ENCODE measurements at regions not wholly inside any gene's neighbourhood (a gene's known extent, or its start where the extent isn't known, plus 50 kb on each side); places are given as distances from the start of the nearest gene placed in this dataset.
"Not testable (repeated sequence)": the region's sequence is repeated elsewhere in the genome, so short reads cannot be mapped to it uniquely, and the experiment has no call there.

DNA sequence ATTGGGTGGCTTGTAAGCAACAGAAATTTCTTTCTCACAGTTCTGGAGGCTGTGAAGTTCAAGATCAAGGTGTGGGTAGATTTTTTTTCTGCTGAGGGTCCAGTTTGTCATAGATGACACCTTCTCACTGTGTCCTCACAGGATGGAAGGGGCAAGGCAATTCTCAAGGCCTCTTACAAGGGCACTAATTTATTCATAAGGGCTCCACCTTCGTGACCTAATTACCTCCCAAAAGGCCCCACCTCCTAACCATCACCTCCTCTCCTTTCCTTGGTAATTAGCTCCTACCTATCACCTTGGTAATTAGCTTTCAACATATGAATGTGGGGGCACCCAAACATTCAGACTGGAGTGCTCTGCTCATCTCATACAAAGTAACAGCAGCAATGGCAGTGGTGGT, 92.3 kb upstream of the CD44 start:
- no peak for DNase-seq (ENCODE audit: low spot score)

DNA sequence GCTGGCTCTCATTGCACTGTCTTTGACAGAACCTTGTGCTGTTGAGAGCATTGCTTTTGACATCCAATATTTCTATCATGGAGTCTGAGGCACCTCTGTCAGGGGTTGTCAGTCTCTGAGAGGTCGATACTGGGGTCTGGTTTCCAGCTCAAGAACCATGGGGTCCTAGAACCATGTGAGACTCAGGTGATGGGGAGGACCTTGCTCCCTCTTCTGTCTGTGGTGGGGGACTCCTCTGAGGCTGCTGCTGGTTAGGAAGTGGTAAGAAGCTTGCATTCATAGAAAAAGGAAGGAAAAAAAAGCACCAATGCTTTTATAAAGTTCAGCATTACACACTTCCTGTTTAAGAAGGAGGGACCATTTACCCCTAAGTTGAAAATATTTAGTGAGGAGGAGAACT, 91.8 kb upstream of the CD44 start:
- no peak for DNase-seq (ENCODE audit: low spot score)

DNA sequence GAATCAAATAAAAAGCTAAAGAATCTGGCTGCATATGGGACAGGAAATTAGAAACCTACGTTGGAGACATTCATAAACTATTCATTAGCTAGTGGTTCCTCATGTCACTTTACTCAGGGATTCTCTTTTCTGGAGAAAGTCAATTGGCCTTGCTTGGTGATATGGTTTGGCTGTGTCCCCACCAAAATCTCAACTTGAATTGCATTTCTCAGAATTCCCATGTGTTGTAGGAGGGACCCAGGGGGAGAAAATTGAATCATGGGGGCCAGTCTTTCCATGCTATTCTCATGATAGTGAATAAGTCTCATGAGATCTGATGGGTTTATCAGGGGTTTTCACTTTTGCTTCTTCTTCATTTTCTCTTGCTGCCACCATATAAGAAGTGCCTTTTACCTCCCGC, 91.2 kb upstream of the CD44 start:
- no peak for DNase-seq (ENCODE audit: low spot score)

DNA sequence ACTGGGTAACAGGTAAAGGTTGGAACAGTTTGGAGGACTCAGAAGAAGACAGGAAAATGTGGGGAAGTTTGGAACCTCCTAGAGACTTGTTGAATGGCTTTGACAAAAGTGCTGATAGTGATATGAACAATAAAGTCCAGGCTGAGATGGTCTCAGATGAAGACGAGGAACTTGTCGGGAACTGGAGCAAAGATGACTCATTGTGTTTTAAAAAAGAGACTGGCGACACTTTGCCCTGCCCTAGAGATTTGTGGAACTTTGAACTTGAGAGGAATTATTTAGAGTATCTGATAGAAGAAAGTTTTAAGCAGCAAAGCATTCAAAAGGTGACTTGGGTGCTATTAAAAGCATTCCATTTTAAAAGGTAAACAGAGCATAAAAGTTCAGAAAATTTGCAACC, 90.6 kb upstream of the CD44 start:
- not testable (repeated sequence) for DNase-seq (ENCODE audit: low spot score)

DNA sequence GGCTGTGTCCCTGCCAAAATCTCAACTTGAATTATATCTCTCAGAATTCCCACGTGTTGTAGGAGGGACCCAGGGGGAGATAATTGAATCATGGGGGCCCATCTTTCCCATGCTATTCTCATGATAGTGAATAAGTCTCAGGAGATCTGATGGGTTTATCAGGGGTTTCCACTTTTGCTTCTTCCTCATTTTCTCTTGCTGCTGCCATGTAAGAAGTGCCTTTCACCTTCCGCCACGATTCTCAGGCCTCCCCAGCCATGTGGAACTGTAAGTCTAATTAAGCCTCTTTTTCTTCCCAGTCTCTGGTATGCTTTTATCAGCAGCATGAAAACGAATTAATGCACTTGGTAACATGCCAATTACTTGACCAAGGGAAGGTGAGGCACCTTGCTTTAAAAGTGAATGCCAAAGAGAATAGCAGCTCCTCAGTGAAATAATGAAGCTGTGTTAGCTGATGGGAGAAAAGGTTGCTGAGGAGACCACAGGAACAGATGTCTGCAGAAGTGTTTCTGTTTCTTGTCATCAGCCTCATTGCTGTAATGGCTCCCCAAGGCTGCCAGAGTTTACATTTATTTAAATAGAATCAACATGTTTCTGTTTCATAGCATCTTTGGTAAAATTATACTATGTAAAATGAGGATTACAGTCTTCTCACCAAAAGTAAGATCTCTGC, 89.0 kb upstream of the CD44 start:
- DNase-seq (ENCODE audit: low spot score) = no peak

DNA sequence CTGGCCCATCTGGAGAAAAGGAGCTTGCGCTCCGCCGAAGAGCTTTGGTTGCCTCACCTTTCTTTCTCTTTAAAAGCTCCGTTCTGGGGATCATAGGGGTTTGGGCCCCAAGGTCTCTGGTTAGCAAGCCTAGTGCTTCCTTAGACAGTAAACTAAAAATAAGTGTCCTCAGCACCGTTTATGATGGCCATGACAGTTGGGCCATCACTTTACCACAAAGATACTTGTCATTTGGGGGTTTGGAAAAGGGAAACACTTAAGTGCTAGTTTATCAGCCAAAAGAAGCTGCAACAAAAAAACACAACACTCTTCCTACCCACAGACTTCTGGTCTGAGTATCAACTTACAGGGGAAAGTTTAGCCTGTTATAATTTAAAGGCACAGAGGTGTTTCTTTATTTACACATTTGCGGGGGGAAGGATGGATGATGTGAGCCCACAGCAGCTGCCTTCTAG, 88.4 kb upstream of the CD44 start:
- no peak for DNase-seq (ENCODE audit: low spot score)

DNA sequence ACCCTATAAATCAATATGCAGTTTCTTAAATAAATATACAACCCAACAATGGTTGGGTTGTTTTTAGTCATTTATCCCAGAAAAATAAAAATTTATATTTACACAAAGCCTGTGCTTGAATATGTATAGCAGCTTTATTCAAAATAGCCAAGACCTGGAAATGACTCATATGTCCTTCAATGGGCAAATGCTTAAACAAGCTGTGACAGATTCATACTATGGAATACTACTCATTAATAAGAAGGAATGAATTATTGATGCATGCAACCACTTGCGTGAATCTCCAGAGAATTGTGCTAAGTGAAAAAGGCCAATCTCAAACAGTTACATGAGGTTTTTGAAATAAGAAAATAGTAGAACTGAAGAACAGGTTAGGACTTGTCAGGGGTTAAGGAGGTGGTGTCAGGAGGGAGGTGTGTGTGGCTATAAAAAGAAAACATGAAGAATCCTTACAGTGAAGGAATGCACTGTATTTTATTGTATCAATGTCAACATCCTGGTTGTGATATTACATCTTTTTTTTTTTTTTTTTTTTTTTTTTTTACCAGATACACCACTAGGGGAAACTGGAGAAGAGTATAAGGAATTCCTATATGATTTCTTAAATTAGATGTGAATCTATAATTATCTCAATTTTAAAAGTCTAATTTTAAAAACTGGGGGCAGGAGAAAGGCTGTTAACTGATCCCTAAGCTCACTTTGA, 82.4 kb upstream of the CD44 start:
- no peak for DNase-seq (ENCODE audit: low spot score)

DNA sequence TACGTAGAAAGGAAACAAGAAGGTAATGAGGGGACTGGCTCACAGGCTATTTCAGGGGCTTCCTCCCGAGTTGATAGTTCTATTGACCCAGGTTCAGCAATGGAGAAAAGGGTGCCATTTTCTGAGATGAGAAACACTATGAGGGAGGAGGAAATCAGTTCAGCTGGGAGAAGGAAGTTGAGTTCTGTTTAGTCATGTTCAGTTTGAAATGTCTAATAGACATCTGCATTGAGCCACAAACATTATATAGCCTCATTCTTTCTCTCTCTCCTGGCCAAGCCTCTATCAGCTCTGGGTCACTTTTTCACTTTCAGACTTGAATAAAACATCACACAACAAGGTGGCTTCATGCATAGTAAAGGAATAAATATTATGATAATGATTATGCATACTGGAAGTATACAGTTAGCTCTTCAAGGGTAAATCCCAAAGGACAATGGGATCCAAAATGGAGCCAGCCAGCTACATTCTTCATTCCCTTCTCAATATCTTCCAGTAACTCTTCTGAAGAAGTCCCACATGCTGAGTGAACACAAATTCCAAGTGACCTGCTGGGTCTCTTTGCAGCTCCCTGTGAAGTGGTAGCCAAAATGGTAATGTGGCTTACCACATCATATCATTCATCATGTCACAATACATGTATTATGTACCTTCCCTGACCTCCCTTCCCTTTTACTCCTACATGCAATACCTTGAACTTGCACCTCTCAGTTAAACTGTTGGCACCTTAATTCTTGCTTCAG, 80.9 kb upstream of the CD44 start:
- DNase-seq (ENCODE audit: low spot score) = no peak

DNA sequence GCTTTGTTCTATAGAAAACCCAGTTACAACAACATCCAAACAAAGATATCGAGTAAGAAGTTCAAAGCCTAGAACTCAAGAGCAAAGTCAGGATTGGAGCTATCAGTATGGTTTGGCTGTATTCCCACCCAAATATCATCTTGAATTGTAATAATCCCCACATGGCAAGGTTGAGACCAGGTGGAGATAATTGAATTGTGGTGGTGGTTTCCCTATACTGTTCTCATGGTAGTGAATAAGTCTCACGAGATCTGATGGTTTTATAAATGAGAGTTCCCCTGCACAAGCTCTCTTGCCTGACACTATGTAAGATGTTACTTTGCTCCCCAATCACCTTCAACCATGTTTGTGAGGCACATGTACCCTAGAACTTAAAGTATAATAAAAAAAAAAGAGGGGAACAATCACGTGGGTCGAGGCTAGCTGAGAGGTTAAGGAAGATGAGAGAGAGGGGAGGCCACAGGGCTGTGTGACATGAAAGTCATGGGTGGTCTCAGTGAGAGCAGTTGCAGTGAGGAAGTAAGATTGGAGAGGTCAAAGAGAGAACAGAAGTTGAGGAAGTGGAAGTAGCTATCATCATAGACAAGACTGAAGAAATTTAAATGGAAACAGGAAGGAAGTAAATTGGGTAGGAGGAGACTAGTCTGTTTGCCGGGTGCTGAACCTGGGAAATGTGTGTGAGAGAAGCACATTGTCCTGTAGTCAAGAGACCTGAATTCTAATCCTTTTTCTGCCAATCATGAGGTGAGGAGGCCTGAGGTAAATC, 80.1 kb upstream of the CD44 start:
- DNase-seq (ENCODE audit: low spot score) = no peak

DNA sequence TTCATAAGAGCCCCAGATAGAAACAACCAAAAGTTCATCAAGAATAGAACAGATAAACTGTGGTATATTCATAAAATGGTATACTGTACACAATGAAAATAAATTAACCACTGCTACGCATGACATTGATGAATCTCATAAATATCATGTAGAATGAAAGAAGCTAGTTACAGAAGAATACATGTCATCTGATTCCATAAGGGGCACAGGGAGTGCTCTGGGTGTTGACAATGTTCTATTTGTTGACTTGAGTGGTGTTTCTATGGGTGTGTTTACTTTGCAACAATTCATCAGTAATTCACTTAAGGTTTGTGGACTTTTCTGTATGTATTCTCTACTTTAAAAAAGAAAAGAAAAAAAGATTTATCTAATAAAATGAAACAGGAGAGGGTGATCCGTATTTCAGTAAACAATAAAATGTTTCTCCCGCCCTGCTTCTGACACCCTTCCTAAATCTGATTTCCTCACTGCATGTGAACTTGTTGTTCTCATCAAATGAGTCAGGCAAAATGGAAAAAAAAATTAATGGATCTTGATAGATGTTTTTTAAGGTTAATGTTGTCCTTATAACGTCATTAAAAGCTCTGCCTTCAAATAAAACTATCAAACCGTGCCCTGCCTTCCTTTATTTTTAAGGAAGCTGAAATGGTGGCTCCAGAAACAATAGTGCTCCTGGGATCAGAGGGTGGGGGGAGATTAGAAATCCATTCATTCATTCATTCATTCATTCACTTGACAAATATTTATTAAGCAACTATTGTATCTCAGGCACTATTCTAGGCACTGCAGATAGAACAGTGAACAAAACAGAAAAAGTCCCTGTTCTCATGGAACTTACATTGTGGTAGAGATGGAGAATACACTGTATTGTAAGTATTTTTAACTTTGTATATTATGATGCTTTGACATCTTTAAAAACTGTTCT, 77.2 kb upstream of the CD44 start:
- DNase-seq (ENCODE audit: low spot score) = no peak

DNA sequence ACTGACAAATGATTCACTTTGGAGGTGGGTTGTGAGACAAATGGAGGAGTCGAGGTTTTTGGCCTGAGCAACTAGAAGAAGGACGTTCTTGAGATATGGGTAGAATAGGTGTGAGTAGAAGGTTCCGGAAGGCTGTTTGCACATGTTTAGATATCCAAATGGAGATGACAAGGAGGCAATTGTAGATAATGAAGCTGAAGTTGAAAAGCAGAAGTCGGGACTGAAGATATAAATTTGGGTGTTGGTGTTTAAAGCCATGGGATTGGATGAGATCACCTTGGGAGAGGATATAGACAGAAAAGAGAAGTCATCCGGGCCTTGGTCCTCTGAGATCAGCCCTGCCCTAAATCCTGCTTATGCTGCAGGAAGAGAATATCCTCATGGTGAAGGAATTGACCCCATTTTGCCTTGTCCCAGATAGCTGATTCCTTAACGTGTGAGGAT, 75.5 kb upstream of the CD44 start:
- no peak for DNase-seq (ENCODE audit: low spot score)

DNA sequence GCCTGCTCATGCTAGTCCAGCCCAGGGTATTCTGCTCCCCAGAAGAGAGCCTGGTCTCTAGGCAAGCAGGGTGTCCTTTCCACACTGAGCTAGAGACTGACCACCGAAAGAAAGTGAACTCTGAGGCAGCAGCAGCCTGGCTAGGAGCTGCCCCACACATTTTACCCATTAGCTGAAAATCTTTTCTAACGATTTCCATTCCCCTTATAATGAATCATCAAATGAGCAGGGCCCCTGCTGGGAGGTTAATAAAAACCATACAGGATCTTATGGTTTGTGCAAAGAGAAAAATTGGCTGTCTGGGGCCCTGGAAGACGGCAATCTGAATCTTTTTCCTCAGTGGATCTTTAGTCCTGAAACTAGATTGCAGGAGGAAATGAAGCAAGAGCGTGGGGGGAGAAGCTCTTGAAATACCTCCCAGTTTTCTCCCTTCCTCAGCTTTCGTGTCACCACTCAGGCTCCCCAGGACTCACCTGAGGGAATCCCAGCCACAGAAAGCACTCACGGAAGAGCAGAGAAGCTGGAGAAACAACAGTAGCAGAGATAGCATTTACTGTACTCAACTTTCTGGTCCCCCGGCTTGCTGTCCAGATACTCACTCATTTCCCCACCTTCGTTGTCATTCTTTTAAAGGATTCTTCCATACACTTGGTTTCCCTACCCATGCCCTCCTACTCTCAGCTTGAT, 74.7 kb upstream of the CD44 start:
- DNase-seq (ENCODE audit: low spot score) = no peak

DNA sequence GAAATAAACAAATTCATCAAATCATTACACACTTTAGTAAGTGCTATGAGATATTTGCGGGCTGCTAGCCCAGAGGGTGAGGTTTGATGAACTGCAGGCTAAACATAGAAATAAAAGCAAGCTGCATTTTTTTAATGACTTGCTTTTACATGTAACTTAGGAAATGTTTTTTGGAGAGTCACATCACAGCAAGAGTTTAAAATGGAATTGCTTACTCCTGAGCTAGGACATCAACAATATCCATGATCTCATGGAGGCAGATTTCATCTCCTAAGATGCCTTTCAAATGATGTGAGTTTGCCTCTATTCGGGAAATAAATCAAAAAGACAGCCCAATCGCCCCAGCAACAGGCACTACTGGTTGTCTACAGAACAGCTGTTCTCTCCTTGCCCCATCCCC, 73.4 kb upstream of the CD44 start:
- no peak for DNase-seq (ENCODE audit: low spot score)

DNA sequence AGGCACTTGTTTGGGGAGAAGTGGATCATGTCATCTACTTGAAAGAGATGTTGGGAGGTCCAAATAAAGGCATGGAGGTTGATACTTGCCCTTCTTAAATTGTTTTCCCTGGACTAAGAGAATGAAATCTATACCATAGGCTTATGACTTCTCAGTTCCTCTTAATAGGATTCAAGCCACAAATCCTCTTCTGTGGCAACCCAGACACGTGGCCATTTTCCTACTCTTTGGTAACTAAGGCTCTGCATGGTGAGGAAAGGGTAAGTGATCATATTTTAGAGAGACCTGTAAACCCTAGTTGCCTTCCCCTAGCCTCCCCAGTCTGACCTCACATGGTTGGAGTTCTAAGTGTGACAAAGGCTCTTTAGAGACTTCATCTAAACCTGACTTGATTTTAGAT, 72.9 kb upstream of the CD44 start:
- DNase-seq (ENCODE audit: low spot score) = no peak

DNA sequence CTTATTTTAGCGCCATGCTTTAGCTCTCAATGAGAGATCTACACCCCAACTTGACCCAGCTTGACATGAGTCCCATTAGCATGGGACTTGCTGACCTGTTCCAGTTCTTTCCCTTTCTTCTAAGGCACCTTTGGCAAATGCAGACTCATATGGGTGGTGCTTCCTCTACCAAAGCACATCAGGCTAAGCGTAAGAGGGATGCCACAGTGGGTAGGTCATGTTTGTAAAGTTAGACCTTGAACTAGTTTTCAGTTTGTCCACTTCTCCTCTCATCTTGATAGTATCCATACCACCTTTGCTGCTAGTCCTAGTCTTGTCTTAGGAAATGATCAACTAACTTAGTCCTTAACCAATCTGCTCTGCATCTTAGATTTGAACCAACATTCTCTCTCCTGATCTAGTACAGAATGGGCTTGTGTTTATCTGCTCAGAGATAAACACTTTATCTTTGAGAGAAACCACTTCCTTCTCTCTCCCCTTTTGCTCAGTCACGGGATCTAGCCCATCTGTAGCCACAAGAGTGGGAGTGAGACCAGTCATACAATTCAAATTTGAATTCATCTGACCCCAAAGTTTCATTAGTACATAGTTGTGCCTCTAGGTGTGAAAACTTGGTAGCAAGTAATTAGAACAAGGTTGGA, 72.1 kb upstream of the CD44 start:
- no peak for DNase-seq (ENCODE audit: low spot score)

DNA sequence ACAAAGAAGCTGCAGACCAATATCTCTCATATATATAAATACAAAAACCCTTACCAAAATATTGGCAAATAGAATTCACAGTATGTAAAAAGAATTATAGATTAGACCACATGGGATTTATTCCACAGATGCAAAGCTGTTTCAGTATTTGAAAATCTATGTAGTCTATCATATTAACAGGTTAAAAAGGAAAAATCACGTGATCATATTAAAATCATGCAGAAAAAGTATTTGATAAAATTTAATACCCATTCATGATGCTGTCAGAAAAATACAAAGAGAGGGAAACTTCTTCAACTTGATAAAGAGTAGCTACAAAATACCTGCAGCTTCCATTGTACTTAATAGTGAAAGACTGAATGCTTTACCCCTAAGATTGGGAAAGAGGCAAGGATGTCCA, 67.2 kb upstream of the CD44 start:
- no peak for DNase-seq (ENCODE audit: low spot score)

DNA sequence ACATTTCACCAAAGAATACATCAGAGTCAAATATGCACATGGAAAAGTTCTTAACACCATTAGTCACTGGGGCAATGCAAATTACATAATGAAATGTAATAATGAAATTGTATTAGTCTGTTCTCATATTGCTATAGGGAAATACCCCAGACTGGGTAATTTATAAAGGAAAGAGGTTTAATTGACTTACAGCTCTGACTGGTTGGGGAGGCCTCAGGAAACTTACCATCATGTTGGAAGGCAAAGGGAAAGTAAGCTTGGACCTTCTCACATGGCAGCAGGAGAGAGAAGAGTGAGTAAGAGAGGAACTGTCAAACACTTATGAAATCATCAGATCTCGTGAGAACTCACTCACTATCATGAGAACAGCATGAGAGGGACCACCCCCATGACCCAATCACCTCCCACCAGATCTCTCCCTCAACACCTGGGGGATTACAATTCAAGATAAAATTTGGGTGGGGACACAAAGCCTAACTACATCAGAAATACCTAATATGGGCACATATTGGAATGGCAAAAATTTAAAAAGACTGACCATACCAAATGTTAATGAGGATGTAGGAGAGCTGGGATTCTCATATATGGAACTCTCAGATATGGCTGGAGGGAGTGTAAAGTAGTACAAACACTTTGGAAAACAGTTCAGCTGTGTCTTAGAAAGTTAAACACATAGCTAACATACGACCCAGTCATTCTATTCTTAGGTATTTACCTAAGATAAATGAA, 65.1 kb upstream of the CD44 start:
- no peak for DNase-seq (ENCODE audit: low spot score)

DNA sequence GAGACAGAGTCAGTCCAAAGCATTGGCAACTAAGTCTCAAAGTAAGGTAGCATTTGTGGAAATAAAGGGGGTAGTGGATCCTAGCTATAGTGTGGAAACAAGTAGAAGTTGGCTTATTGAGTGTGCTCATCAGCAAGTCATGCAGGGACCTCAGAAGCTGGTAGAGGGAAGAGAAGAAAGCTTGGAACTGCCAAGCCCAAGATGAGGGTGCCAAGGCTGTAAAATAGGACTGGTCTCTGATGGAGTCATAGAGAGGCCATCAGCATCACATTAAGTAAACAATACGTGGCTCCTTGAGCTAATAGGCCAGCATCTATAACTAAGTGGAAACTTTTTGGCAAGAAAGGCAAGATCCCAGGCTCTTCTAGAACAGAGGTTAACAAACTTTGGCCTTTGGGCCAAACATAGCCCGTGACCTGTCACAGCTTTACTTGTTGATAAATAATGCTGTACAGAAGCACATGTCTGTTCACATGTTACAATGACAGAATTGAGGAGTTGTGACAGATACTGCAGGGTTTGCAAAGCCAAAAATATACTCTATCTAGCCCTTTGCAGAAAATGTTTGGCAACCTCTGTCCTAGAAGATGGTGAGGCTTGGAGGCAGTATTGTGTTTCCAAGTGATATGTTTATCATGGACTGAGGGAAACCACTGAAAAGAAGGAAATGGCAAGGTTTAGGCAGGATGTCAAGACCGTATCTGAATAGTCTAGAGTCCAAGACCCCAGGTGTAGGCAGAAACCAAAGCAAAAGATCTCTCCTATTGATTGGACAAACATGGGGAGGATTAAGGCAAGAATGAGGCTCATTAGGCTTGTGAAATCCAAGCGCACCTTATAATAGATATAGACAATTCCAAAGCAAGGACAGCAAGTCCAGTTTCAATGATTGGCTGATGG, 62.5 kb upstream of the CD44 start:
- DNase-seq (ENCODE audit: low spot score) = no peak
